Calu3 (cell line): ENCODE measurements at regions not wholly inside any gene's neighbourhood (a gene's known extent, or its start where the extent isn't known, plus 50 kb on each side); places are given as distances from the start of the nearest gene placed in this dataset.

Source experiments
- BruUV-seq: library from RNA; stranded (reverse); fragments of 400-500 nt; replicated peaks from 2 replicates; lab custom pipeline; 2021; lab: Mats Ljungman, UMichigan
- CTCF ChIA-PET: fragments of 300-600 bp; sonication (Branson Sonifier 250); formaldehyde crosslinking; loops from one replicate; lab custom pipeline; 2022; ENCODE audit warnings: antibody characterized with exemption; lab: Charles Lee
- DNase-seq: peaks from one replicate; pipeline ENCODE4 v3.0.0; 2022
- H3K27ac Mint-ChIP-seq: one replicate; pipeline ENCODE4 v1.8.0; 2022; ENCODE audit warnings: mixed read lengths; ENCODE audit not compliant: unreplicated experiment
- H3K27me3 Mint-ChIP-seq: one replicate; pipeline ENCODE4 v1.8.0; 2022; ENCODE audit warnings: mixed read lengths; ENCODE audit not compliant: unreplicated experiment
- H3K36me3 Mint-ChIP-seq: one replicate; pipeline ENCODE4 v1.8.0; 2022; ENCODE audit warnings: mild to moderate bottlenecking, moderate library complexity, mixed read lengths; ENCODE audit not compliant: insufficient read depth, unreplicated experiment
- H3K4me1 Mint-ChIP-seq: one replicate; pipeline ENCODE4 v1.8.0; 2022; ENCODE audit warnings: mild to moderate bottlenecking, low read depth, mixed read lengths; ENCODE audit not compliant: unreplicated experiment
- H3K4me3 Mint-ChIP-seq: one replicate; pipeline ENCODE4 v1.8.0; 2022; ENCODE audit warnings: mild to moderate bottlenecking, low read depth, moderate library complexity, mixed read lengths; ENCODE audit not compliant: unreplicated experiment
- H3K9me3 Mint-ChIP-seq: one replicate; pipeline ENCODE4 v1.8.0; 2022; ENCODE audit warnings: low read depth, mixed read lengths; ENCODE audit not compliant: unreplicated experiment
- intact Hi-C: fragments of 100-400 bp; cut with micrococcal nuclease; formaldehyde crosslinking; loops from one replicate; pipeline ENCODE4 v1.10.0; 2022; ENCODE audit not compliant: unreplicated experiment
- TF ChIP-seq, protein P1 (sequence below): fragments of 200-600 bp; IDR thresholded peaks from one replicate; pipeline ENCODE4 v1.8.0; 2022; ENCODE audit warnings: antibody characterized with exemption; ENCODE audit not compliant: unreplicated experiment

DNA sequence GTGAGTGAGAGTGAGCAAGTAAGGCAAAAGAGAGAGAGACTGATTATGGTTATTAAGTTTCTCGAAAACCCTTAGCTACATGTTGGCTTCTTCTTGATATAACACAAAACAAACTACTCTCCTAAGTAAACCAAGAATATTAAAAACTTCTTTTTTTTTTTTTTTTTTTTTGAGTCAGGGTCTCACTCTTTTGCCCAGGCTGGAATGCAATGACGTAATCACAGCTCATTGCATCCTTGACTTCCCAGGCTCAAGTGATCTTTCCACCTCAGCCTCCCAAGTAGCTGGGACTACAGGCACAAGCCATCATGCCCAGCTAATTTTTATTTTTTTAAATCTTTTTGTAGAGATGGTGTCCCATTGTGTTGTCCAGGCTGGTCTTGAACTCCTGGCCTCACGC, 102.2 kb upstream of the IL6 start:
- TF ChIP-seq, protein P1, sequence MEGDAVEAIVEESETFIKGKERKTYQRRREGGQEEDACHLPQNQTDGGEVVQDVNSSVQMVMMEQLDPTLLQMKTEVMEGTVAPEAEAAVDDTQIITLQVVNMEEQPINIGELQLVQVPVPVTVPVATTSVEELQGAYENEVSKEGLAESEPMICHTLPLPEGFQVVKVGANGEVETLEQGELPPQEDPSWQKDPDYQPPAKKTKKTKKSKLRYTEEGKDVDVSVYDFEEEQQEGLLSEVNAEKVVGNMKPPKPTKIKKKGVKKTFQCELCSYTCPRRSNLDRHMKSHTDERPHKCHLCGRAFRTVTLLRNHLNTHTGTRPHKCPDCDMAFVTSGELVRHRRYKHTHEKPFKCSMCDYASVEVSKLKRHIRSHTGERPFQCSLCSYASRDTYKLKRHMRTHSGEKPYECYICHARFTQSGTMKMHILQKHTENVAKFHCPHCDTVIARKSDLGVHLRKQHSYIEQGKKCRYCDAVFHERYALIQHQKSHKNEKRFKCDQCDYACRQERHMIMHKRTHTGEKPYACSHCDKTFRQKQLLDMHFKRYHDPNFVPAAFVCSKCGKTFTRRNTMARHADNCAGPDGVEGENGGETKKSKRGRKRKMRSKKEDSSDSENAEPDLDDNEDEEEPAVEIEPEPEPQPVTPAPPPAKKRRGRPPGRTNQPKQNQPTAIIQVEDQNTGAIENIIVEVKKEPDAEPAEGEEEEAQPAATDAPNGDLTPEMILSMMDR: no peak
- Mint-ChIP-seq H3K4me1 (no peaks in the 10 kb centered on the region), H3K27me3 (no peaks in the 10 kb centered on the region), H3K36me3 (no peaks in the 10 kb centered on the region), H3K9me3 (peaks cover 4% of the 10 kb centered on the region), H3K4me3 (no peak overlapping the region), H3K27ac (no peak overlapping the region)
- BruUV-seq: no TSS peak
- CTCF ChIA-PET: interaction anchor here (0.6 to 0.7 kb wide), 3 partner anchors 9 to 36 kb away, joined by 3 to 5 read pairs (median 4); no protein-coding TSS in a partner anchor
- no peak for DNase-seq
- intact Hi-C loops: no loop called here

DNA sequence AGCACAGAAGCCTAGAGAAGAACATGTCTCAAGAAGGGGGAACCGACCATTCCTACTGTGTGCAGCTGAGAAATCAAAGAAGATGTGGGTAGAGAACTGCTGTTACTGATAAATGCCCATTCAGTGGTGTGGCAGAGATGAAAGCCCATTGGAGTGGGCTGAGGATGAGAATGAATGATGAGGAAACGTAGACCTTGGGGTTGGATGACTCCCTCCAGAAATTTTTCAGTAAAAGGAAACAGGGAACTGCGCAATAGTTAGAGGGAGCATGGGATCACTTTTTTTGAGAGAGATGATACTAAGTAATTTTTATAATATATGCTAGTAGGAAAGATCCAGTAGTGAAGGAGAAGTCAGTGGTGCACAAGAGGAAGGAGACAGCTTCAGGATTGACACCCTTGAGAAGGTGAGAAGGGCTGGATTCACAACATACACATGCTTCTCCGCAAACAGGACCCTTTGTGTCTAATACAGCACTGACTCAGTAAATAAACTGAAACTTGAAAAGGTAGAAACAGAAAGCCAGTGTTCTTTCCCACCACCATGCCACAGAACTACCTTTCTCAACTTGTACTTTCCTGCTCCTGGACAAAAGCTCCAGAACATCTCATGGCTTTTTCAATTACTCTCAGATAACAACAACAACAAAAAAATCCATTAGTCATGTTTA, 104.7 kb upstream of the IL6 start:
- Mint-ChIP-seq H3K9me3 (peaks cover 10% of the 10 kb centered on the region), H3K36me3 (no peaks in the 10 kb centered on the region), H3K27ac (no peak overlapping the region), H3K4me3 (no peak overlapping the region), H3K27me3 (no peaks in the 10 kb centered on the region), H3K4me1 (no peaks in the 10 kb centered on the region)
- intact Hi-C loops: no loop called here
- CTCF ChIA-PET: interaction anchor here (0.5 kb wide), 1 partner anchor 101 kb away, joined by 3 read pairs; no protein-coding TSS in a partner anchor
- DNase-seq: no peak
- TF ChIP-seq, protein P1: no peak
- no TSS peak for BruUV-seq

DNA sequence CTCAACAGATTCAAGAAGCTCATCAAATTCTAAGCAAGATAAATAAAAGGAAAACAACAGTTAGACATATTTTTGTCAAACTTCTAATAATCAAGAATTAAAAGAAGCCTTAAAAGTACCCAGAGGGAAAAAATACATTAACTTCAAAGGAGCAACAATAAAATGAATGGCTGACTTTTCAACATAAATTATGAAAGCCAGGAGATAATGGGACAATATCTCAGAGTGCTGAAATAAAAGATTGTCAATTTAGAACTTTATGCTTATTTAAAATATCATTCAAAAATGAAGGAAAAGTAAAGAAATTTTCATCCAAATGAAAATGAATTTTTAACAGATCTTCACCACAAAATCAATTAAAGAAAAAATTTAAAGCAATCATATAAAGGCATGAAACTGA, 108.5 kb upstream of the IL6 start:
- H3K27ac Mint-ChIP-seq: no peak overlapping the region
- no peak overlapping the region for H3K4me3 Mint-ChIP-seq
- H3K27me3 Mint-ChIP-seq: no peaks in the 10 kb centered on the region
- H3K9me3 Mint-ChIP-seq: peaks cover 23% of the 10 kb centered on the region
- intact Hi-C loops: loop anchor here (1.0 kb wide), 1 partner anchor 21 kb away; no protein-coding TSS in a partner anchor
- DNase-seq: no peak
- TF ChIP-seq, protein P1: no peak
- H3K36me3 Mint-ChIP-seq: no peaks in the 10 kb centered on the region
- CTCF ChIA-PET: interaction anchor here (0.6 kb wide), 1 partner anchor 55 kb away, joined by 3 read pairs; no protein-coding TSS in a partner anchor
- BruUV-seq: no TSS peak
- H3K4me1 Mint-ChIP-seq: no peaks in the 10 kb centered on the region

DNA sequence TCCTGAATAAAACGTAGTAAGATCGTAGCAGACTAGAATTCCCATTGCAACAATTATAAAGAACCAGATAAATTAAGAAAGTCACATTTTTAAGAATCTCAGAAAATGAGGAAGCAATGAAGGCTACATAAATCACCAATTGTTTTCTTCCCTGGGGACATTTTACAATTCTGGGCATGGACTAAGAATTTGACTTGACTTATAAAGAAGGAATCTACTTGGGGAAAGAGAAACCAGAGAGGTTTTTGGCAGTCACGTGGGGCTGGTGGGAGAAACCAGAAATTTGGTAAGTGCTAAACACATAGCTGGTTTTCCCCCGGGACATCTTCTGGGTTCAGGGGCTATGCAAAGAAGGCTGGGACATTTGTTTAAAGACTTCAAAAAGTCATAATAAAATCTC, 109.8 kb upstream of the IL6 start:
- H3K4me1 Mint-ChIP-seq: no peaks in the 10 kb centered on the region
- no TSS peak for BruUV-seq
- no peaks in the 10 kb centered on the region for H3K27me3 Mint-ChIP-seq
- intact Hi-C loops: no loop called here
- H3K27ac Mint-ChIP-seq: no peak overlapping the region
- no peak overlapping the region for H3K4me3 Mint-ChIP-seq
- H3K9me3 Mint-ChIP-seq: peaks cover 25% of the 10 kb centered on the region
- H3K36me3 Mint-ChIP-seq: no peaks in the 10 kb centered on the region
- CTCF ChIA-PET: no interaction called here
- TF ChIP-seq, protein P1: no peak
- DNase-seq: no peak
